ENCODE measurements at regions not wholly inside any gene's neighbourhood (a gene's known extent, or its start where the extent isn't known, plus 50 kb on each side); places are given as distances from the start of the nearest gene placed in this dataset.

- TF ChIP-seq POLR2AphosphoS5 (IDR thresholded peaks at IDR 0.05; ENCODE audit: low read depth, low read length) (no peak), SIN3A (IDR thresholded peaks at IDR 0.05; ENCODE audit: borderline replicate concordance, insufficient read depth, low read length) (no peak), REST (IDR thresholded peaks at IDR 0.05; ENCODE audit: insufficient read depth in 1 of 2, low read depth in 2 of 2, low read length in 2 of 2) (no peak), FOXP2 (optimal IDR thresholded peaks at IDR 0.05; ENCODE audit: borderline replicate concordance, extremely low read depth, extremely low read length, insufficient read depth) (no peak), TAF1 (IDR thresholded peaks at IDR 0.05; ENCODE audit: borderline replicate concordance, insufficient read depth, low read length) (no peak)
These were observed 476.9 kb downstream of the ZSWIM6 start for GRCh38 chr5:61808909-61809308.

- TF ChIP-seq FOXP2 (optimal IDR thresholded peaks at IDR 0.05; ENCODE audit: borderline replicate concordance, extremely low read depth, extremely low read length, insufficient read depth) (no peak), TAF1 (IDR thresholded peaks at IDR 0.05; ENCODE audit: borderline replicate concordance, insufficient read depth, low read length) (no peak), SIN3A (IDR thresholded peaks at IDR 0.05; ENCODE audit: borderline replicate concordance, insufficient read depth, low read length) (no peak), POLR2AphosphoS5 (IDR thresholded peaks at IDR 0.05; ENCODE audit: low read depth, low read length) (no peak), REST (IDR thresholded peaks at IDR 0.05; ENCODE audit: insufficient read depth in 1 of 2, low read depth in 2 of 2, low read length in 2 of 2) (no peak)
These were observed 477.6 kb downstream of the ZSWIM6 start for GRCh38 chr5:61809651-61810050.

- TF ChIP-seq FOXP2 (optimal IDR thresholded peaks at IDR 0.05; ENCODE audit: borderline replicate concordance, extremely low read depth, extremely low read length, insufficient read depth), result no peak
- TF ChIP-seq TAF1 (IDR thresholded peaks at IDR 0.05; ENCODE audit: borderline replicate concordance, insufficient read depth, low read length), result no peak
- TF ChIP-seq POLR2AphosphoS5 (IDR thresholded peaks at IDR 0.05; ENCODE audit: low read depth, low read length), result no peak
- TF ChIP-seq SIN3A (IDR thresholded peaks at IDR 0.05; ENCODE audit: borderline replicate concordance, insufficient read depth, low read length), result no peak
- no peak for TF ChIP-seq REST (IDR thresholded peaks at IDR 0.05; ENCODE audit: insufficient read depth in 1 of 2, low read depth in 2 of 2, low read length in 2 of 2)
These were observed 479.0 kb downstream of the ZSWIM6 start for GRCh38 chr5:61811052-61811451.

GRCh38 chr5:61813361-61813760 lies 481.3 kb downstream of the ZSWIM6 start:
- no peak for TF ChIP-seq TAF1 (IDR thresholded peaks at IDR 0.05; ENCODE audit: borderline replicate concordance, insufficient read depth, low read length)
- no peak for TF ChIP-seq REST (IDR thresholded peaks at IDR 0.05; ENCODE audit: insufficient read depth in 1 of 2, low read depth in 2 of 2, low read length in 2 of 2)
- TF ChIP-seq FOXP2 (optimal IDR thresholded peaks at IDR 0.05; ENCODE audit: borderline replicate concordance, extremely low read depth, extremely low read length, insufficient read depth), result no peak
- TF ChIP-seq POLR2AphosphoS5 (IDR thresholded peaks at IDR 0.05; ENCODE audit: low read depth, low read length), result no peak
- no peak for TF ChIP-seq SIN3A (IDR thresholded peaks at IDR 0.05; ENCODE audit: borderline replicate concordance, insufficient read depth, low read length)

- no peak for TF ChIP-seq POLR2AphosphoS5 (IDR thresholded peaks at IDR 0.05; ENCODE audit: low read depth, low read length)
- TF ChIP-seq SIN3A (IDR thresholded peaks at IDR 0.05; ENCODE audit: borderline replicate concordance, insufficient read depth, low read length), result no peak
- TF ChIP-seq REST (IDR thresholded peaks at IDR 0.05; ENCODE audit: insufficient read depth in 1 of 2, low read depth in 2 of 2, low read length in 2 of 2), result no peak
- TF ChIP-seq TAF1 (IDR thresholded peaks at IDR 0.05; ENCODE audit: borderline replicate concordance, insufficient read depth, low read length), result no peak
- TF ChIP-seq FOXP2 (optimal IDR thresholded peaks at IDR 0.05; ENCODE audit: borderline replicate concordance, extremely low read depth, extremely low read length, insufficient read depth), result no peak
These were observed 483.3 kb downstream of the ZSWIM6 start for GRCh38 chr5:61815339-61815738.

Measured in PFSK-1 (cell line).